ENCODE measurements at regions not wholly inside any gene's neighbourhood (a gene's known extent, or its start where the extent isn't known, plus 50 kb on each side); places are given as distances from the start of the nearest gene placed in this dataset.

DNA sequence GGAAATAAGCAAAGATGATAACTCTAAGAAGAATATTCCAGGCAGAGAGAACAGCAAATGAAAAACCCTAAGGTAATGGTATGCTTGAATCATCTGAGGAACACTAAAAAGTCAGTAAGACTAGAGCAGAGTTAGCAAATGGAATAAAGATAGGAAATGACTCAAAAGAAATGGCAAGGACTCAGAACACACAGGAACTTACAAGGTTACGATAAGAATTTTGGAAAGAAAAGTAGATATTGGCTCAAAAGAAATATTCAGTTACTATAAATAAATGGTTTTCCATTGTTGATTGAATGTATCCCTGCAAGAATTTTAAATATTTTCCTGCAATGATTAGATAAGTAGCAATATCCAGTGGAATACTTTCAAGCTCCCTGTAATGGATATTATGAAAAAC is 705.8 kb downstream of the C12orf50 start:
- 15 to 27% (median 21%) methylated on average over 1 of the region's 1 CpG for WGBS, 4 donors
- peak overlapping the region in 3 of 5 donors; percentile 31 to 42 (median 39) for H3K27ac ChIP-seq
- intact Hi-C loops (cut with DNase I): no loop called here

DNA sequence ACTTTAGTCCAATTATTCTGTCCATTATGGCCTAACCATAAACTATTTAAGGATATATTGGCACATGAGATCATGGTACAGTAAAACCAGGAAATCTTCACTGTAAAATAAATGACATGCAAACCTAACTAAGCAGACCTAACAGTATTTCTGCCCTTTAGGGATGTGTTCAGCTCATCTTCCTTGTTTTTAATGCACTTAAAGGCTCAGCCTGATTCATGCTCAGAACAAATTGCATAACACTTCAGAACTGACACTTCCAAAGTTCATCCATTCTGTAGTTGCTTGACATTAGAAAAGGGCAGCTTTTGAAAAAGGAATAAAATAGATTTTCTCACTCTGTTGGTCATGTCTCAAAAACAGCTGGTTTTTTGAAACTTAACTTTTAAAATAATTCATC is 708.5 kb downstream of the C12orf50 start:
- Histone ChIP-seq H3K27me3 (no peaks in the 10 kb centered on the region), H3K4me1 (replicated peaks in 1 of 2) (peaks cover 5 to 12% of the 10 kb centered on the region in 2 donors), H3K27ac (no peak overlapping the region), H3K36me3 (replicated peaks in 1 of 2) (no peaks in the 10 kb centered on the region), H3K9me3 (replicated peaks in 1 of 3) (no peaks in the 10 kb centered on the region), H3K4me3 (no peak overlapping the region)
- DNase-seq: no peak
- TF ChIP-seq POLR2A (IDR thresholded peaks at IDR 0.05): no peak
- TF ChIP-seq, protein P1, sequence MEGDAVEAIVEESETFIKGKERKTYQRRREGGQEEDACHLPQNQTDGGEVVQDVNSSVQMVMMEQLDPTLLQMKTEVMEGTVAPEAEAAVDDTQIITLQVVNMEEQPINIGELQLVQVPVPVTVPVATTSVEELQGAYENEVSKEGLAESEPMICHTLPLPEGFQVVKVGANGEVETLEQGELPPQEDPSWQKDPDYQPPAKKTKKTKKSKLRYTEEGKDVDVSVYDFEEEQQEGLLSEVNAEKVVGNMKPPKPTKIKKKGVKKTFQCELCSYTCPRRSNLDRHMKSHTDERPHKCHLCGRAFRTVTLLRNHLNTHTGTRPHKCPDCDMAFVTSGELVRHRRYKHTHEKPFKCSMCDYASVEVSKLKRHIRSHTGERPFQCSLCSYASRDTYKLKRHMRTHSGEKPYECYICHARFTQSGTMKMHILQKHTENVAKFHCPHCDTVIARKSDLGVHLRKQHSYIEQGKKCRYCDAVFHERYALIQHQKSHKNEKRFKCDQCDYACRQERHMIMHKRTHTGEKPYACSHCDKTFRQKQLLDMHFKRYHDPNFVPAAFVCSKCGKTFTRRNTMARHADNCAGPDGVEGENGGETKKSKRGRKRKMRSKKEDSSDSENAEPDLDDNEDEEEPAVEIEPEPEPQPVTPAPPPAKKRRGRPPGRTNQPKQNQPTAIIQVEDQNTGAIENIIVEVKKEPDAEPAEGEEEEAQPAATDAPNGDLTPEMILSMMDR (IDR thresholded peaks at IDR 0.05): no peak
- intact Hi-C loops (cut with DNase I): no loop called here

More for the DNA sequence above, 705.8 kb downstream of the C12orf50 start:
- Histone ChIP-seq H3K36me3 (replicated peaks in 1 of 2) (no peaks in the 10 kb centered on the region), H3K9me3 (replicated peaks in 1 of 3) (no peaks in the 10 kb centered on the region), H3K27me3 (no peaks in the 10 kb centered on the region), H3K4me1 (replicated peaks in 1 of 2) (peaks cover 5 to 12% of the 10 kb centered on the region in 2 donors), H3K4me3 (no peak overlapping the region)
- DNase-seq: no peak
- TF ChIP-seq, protein P1 (IDR thresholded peaks at IDR 0.05): no peak
- TF ChIP-seq POLR2A (IDR thresholded peaks at IDR 0.05): no peak

DNA sequence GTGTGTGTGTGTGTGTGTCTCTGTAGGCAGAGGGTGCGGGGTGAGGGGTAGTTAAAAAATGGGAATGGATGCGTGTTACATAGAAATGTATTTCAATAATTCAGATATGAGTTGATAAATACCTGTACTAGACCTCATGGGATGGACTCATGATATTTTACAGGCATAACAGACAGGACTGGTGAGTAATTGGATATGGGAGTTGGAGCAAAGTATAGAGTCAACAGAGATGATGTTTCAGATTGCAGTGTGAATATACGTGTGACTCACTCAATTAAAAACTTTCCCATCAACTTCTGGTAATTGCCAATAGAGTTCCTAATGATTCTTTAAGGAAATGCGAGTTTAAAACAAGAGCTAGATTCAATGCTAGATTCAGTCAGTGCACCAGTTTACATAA is 711.9 kb downstream of the C12orf50 start:
- no peak overlapping the region for H3K4me3 ChIP-seq
- WGBS, 4 donors: 85 to 97% (median 89%) methylated on average over 4 of the region's 4 CpGs
- no peaks in the 10 kb centered on the region for H3K9me3 ChIP-seq (replicated peaks in 1 of 3)
- no peak overlapping the region for H3K27ac ChIP-seq
- no peak for TF ChIP-seq POLR2A (IDR thresholded peaks at IDR 0.05)
- TF ChIP-seq, protein P1 (IDR thresholded peaks at IDR 0.05): no peak
- intact Hi-C loops (cut with DNase I): no loop called here
- DNase-seq: no peak
- H3K4me1 ChIP-seq (replicated peaks in 1 of 2): no peaks in the 10 kb centered on the region
- no peaks in the 10 kb centered on the region for H3K36me3 ChIP-seq (replicated peaks in 1 of 2)
- no peaks in the 10 kb centered on the region for H3K27me3 ChIP-seq

GRCh38 chr12:87311206-87311605 is 718.0 kb downstream of the C12orf50 start:
- Histone ChIP-seq H3K4me1 (replicated peaks in 1 of 2) (peaks cover 0 to 2% of the 10 kb centered on the region in 2 donors), H3K4me3 (no peak overlapping the region), H3K27ac (peak overlapping the region in 2 of 5 donors; percentile 18 to 24), H3K9me3 (replicated peaks in 1 of 3) (no peaks in the 10 kb centered on the region), H3K36me3 (replicated peaks in 1 of 2) (no peaks in the 10 kb centered on the region), H3K27me3 (no peaks in the 10 kb centered on the region)
- intact Hi-C loops (cut with DNase I): no loop called here
- no peak for TF ChIP-seq POLR2A (IDR thresholded peaks at IDR 0.05)
- TF ChIP-seq, protein P1 (IDR thresholded peaks at IDR 0.05): no peak
- no peak for DNase-seq
- WGBS, 4 donors: 68 to 83% (median 70%) methylated on average over 1 of the region's 1 CpG
